Left lobe of liver (tissue), 2 donors: ENCODE measurements at regions not wholly inside any gene's neighbourhood (a gene's known extent, or its start where the extent isn't known, plus 50 kb on each side); places are given as distances from the start of the nearest gene placed in this dataset.

Experiments
- ATAC-seq: fragments of 200-7000 bp; cut with Tn5 transposase; one replicate; pipeline ENCODE4 v1.9.1; 2020; ENCODE audit warnings: mild to moderate bottlenecking, moderate library complexity
- DNase-seq: peaks from one replicate; pipeline ENCODE4 v3.0.0-alpha.2; 2020; ENCODE audit warnings: low spot score
- donor health status: DM: no; HTN: no; CAD: no; lungs with moderate emphysema.
- donor health status: DM: no; HTN: yes; CAD: no.

GRCh38 chr15:92565351-92566125 lies 90.0 kb downstream of the FAM174B start:
- ATAC-seq, result no peak
- no peak for DNase-seq

- DNase-seq (no peak), ATAC-seq (no peak)
Observed at GRCh38 chr15:92561754-92562153, 93.8 kb downstream of the FAM174B start.

DNA sequence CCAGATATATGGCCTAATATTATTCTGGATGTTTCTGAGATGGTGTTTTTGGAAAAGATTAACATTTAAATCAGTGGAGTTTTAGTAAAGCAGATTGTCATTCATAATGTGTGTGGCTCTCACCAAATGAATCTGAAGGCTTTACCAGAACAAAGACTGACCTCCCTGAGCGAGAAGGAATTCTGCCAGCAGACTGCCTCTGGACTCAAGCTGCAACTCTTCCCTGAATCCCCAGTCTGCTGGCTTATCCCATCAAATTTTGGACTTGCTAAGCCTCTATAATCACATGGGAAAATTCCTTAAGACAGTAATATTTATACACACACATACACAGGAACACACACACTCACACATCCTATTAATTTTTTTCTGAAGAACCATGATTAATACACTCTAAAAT lies 102.3 kb downstream of the FAM174B start:
- ATAC-seq (no peak), DNase-seq (no peak)

DNA sequence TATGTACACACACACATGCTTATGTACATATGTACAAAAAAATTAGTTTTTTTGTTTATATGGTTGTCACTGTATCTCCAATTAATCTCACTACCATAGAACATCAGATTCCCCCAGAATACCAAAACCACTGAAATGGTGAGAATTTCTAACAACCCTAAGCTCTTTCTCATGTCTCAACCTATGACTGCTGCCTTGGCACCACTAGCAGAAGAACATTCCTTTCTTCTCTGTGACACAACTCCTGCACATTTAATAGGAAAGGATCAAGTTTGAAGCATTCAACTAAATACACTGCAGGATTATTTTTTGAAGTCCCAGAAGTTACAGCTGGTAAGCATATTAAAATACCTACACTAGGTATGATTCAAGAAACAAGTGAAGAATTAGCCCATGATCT lies 109.6 kb downstream of the FAM174B start:
- DNase-seq (no peak), ATAC-seq (no peak)

DNA sequence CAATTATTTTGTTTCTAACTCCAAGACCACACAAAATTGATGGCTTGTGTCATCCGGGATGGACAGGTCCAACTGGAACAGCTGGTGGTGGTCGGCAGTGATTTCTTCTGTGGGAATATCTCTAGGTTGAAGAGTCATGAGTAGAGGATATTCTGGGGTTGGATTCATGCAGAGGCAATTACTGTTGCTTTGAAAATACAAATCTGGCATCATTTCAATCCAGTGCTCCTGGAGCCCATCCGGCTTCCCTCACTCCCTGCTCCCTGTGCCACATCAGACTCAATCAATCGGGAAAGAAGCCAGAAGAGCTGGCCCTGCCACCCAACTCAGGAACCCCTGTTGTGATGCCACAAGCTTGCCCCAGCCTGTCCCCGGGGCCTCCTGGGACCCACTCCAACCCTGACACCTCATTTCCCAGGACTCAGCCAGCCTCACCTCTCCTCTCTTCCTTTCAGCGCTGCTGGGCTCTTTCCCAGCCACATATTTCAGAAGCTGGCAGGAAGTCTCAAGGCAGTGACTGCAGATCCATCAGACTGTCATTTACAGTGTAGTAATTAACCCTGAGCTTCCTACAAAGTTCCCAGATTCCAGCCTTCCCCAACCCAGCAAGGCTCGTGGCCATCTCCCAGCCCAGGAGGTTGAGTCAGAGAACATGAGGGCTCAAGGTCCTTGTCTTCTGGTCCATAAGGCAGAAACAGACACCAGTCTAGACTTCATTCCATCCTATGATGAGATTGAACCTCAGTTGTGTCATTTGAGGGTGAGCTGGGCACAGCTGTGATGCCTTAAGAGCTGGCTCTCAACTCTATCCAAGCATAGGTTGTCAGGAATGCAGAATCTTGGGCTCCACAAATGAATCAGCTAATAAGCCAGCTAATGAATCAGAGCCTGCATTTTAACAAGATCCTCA lies 114.0 kb downstream of the FAM174B start:
- ATAC-seq (no peak), DNase-seq (no peak)

GRCh38 chr15:92538115-92538514 lies 117.5 kb downstream of the FAM174B start:
- no peak for DNase-seq
- ATAC-seq, result no peak

GRCh38 chr15:92533298-92533697 lies 122.3 kb downstream of the FAM174B start:
- ATAC-seq, result peak; percentile 19

GRCh38 chr15:92531406-92531805 lies 124.2 kb downstream of the FAM174B start:
- DNase-seq, result no peak
- no peak for ATAC-seq

More at GRCh38 chr15:92533298-92533697, 122.3 kb downstream of the FAM174B start:
- no peak for DNase-seq

GRCh38 chr15:92528736-92529135 lies 126.8 kb downstream of the FAM174B start:
- DNase-seq (no peak), ATAC-seq (no peak)

GRCh38 chr15:92527197-92527596 lies 128.4 kb downstream of the FAM174B start:
- DNase-seq, result no peak
- peak; percentile 67 for ATAC-seq

- ATAC-seq, result no peak
- DNase-seq, result no peak
Observed at GRCh38 chr15:92525758-92526245, 129.8 kb downstream of the FAM174B start.

DNA sequence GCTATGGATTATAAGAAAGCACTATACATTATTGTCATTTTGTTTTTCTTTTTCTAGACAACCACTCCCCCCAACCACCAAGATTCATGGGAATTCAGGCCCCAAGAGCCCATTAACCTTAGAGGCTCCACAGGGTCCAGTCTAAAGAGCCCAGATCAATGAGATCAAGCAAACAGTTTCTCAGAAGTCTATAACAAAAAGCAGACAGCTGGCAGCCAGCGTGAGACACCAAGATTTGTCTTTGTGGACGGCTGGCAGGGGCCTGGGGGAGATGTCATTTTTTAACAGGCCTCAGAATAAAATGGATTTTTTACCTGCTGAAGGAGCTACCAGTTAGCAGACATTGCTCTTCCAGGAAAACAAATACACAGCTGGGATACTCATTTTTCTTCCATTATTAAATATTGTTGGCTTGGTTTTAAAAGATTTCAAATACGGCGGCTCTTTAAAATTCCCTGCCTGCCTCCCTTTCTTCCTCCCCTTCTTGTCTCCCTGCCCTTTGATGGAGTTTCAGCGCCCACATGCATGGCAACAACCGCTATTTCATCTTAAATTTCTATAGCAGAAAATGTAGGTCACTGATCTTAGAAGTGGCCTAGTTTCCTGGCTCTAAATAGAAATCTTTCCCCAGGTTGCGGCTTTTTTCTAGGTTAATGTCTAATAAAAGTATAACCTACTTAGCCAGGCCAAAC lies 130.6 kb downstream of the FAM174B start:
- DNase-seq (no peak), ATAC-seq (no peak)

DNA sequence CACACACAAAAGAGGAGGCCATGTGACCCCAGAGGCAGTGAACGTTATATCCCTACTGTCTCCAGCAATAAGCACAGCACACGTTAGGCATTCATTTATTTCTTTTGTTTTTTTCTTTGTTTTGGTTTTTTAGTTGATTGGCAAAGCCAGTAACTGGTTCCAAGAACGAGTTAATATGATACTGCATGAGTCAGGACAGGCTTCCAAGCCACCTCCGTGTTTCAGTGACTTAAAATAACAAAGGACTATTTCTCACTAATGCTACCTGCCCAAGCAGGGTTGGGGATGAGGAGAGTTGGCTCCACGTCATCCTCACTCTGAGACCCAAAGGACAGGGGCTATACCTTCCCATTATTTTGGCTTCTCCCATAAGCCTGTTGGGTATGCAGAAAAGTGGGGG lies 130.5 kb downstream of the ST8SIA2 start:
- no peak for DNase-seq
- no peak for ATAC-seq

- DNase-seq, result no peak
- no peak for ATAC-seq
Observed at GRCh38 chr15:92523176-92523575, 129.5 kb downstream of the ST8SIA2 start.

GRCh38 chr15:92521624-92522008 lies 127.9 kb downstream of the ST8SIA2 start:
- DNase-seq (peak; percentile 77), ATAC-seq (peak; percentile 100)

DNA sequence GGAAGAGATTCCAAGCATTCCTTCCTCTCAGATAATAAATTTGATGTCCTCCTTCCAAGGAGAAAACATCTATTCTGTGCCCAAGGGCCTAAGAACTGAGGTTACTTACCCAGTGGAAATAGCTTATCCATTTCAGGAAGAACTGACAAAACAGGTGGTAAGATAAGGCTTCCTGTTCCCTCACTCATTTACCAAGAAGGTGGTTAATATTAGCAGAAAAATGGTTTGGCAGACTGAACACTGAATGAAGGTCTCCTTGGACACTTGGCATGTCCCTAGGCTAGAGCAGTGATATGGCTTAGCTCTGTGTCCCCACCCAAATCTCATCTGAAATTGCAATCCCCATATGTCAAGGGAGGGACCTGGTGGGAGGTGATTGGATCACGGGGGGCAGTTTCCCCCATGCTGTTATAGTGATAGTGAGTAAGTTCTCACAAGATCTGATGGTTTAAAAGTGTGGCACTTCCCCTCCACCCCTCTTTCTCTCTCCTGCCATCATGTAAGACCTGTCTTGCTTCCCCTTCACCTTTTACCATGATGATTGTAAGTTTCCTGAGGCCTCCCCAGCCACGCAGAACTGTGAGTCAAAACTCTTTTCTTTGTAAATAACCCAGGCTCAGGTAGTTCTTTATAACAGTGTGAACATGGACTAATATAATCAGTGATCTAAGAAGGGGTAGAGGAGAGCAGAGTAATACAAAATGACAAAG lies 127.4 kb downstream of the ST8SIA2 start:
- ATAC-seq (no peak), DNase-seq (no peak)

GRCh38 chr15:92519709-92520108 lies 126.0 kb downstream of the ST8SIA2 start:
- DNase-seq, result no peak
- ATAC-seq, result no peak
